Upper lobe of left lung (tissue), 4 donors: ENCODE measurements at regions not wholly inside any gene's neighbourhood (a gene's known extent, or its start where the extent isn't known, plus 50 kb on each side); places are given as distances from the start of the nearest gene placed in this dataset.

Source experiments
- CTCF ChIP-seq, 6 experiments: fragments of 450-650 bp in 4 of 6; fragments of 200-600 bp in 2 of 6; sonication (generic) in 2 of 6; IDR thresholded peaks; one replicate each; pipeline ENCODE4 v1.5.1; 2016 to 2019; ENCODE audit warnings: antibody characterized with exemption in 6 of 6
- EP300 ChIP-seq, 4 donors: sonication (generic); formaldehyde crosslinking; IDR thresholded peaks; one replicate each; pipeline ENCODE4 v1.5.1; 2017; ENCODE audit warnings: antibody characterized with exemption in 4 of 4, control low read depth in 2 of 4
- POLR2A ChIP-seq, 4 donors: fragments of 450-650 bp; IDR thresholded peaks; one replicate each; pipeline ENCODE4 v1.5.1; 2016 to 2017; ENCODE audit warnings: antibody characterized with exemption in 4 of 4, mild to moderate bottlenecking in 2 of 4
- POLR2AphosphoS5 ChIP-seq, 2 donors: sonication (generic); formaldehyde crosslinking; IDR thresholded peaks; one replicate each; pipeline ENCODE4 v1.5.1; 2017; ENCODE audit warnings: antibody characterized with exemption in 2 of 2

- TF ChIP-seq CTCF (IDR thresholded peaks at IDR 0.05) (no peak), POLR2A (IDR thresholded peaks at IDR 0.05) (no peak), POLR2AphosphoS5 (IDR thresholded peaks at IDR 0.05) (no peak), EP300 (IDR thresholded peaks at IDR 0.05) (no peak)
Measured at GRCh38 chr4:29726938-29727337, 993.2 kb upstream of the PCDH7 start.
